HepG2 (cell line): ENCODE measurements at regions not wholly inside any gene's neighbourhood (a gene's known extent, or its start where the extent isn't known, plus 50 kb on each side); places are given as distances from the start of the nearest gene placed in this dataset.

Experiments
- KDM2A ChIP-seq: sonication (generic); formaldehyde crosslinking; IDR thresholded peaks from 2 replicates; pipeline ENCODE4 v1.4.0; 2020; ENCODE audit warnings: low read depth, missing genetic modification reagents, borderline replicate concordance
- MEIS2 ChIP-seq: sonication (generic); formaldehyde crosslinking; IDR thresholded peaks from 2 replicates; pipeline ENCODE4 v1.9.0; 2021; ENCODE audit warnings: mild to moderate bottlenecking, missing genetic modification reagents
- NCOA1 ChIP-seq: sonication (generic); formaldehyde crosslinking; IDR thresholded peaks from 2 replicates; pipeline ENCODE4 v1.9.0; 2021; ENCODE audit warnings: missing genetic modification reagents
- ZNF232 ChIP-seq: sonication (generic); formaldehyde crosslinking; IDR thresholded peaks from 2 replicates; pipeline ENCODE4 v1.4.0; 2020; ENCODE audit warnings: missing genetic modification reagents, borderline replicate concordance
- ZNF720 ChIP-seq: sonication (generic); formaldehyde crosslinking; IDR thresholded peaks from 2 replicates; pipeline ENCODE4 v1.4.0; 2020; ENCODE audit warnings: missing genetic modification reagents
- TF ChIP-seq, protein P1 (sequence below): sonication (generic); formaldehyde crosslinking; IDR thresholded peaks from 2 replicates; pipeline ENCODE4 v1.4.0; 2020; ENCODE audit warnings: missing genetic modification reagents
- TF ChIP-seq, protein P2 (sequence below): IDR thresholded peaks from 2 replicates; pipeline ENCODE4 v1.6.1; 2016; ENCODE audit warnings: mild to moderate bottlenecking
- TF ChIP-seq, protein P3 (sequence below): sonication (generic); formaldehyde crosslinking; IDR thresholded peaks from 2 replicates; pipeline ENCODE4; 2020; ENCODE audit warnings: missing genetic modification reagents, mild to moderate bottlenecking, borderline replicate concordance
- TF ChIP-seq, protein P4 (sequence below): sonication (generic); formaldehyde crosslinking; IDR thresholded peaks from 2 replicates; pipeline ENCODE4 v1.9.0; 2021; ENCODE audit warnings: missing genetic modification reagents, borderline replicate concordance
- TF ChIP-seq, protein P5 (sequence below): sonication (generic); formaldehyde crosslinking; IDR thresholded peaks from 2 replicates; pipeline ENCODE4 v1.4.0; 2020; ENCODE audit warnings: mild to moderate bottlenecking, missing genetic modification reagents

DNA sequence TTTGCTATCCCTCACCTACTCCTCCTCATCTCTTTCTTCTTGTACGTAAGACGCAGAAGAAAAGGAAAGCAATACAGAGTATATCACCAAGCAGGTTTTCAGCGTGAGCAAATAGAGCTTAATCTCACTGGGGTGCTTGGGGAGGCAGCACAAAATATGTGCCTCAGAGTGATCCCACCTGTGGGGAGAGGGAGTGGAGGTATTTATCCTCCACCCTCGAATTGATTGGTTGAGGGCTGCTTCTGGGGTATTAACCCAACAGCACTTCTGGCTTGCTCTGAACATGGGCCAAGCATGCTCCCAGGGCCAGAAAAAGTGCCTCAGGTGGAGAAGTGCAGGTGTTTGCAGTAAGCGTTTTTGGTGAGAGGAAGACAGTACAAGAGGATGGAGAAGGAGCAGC lies 78.5 kb upstream of the EYA2 start (continued):
- TF ChIP-seq, protein P1, sequence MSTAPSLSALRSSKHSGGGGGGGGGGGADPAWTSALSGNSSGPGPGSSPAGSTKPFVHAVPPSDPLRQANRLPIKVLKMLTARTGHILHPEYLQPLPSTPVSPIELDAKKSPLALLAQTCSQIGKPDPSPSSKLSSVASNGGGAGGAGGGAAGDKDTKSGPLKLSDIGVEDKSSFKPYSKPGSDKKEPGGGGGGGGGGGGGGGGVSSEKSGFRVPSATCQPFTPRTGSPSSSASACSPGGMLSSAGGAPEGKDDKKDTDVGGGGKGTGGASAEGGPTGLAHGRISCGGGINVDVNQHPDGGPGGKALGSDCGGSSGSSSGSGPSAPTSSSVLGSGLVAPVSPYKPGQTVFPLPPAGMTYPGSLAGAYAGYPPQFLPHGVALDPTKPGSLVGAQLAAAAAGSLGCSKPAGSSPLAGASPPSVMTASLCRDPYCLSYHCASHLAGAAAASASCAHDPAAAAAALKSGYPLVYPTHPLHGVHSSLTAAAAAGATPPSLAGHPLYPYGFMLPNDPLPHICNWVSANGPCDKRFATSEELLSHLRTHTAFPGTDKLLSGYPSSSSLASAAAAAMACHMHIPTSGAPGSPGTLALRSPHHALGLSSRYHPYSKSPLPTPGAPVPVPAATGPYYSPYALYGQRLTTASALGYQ (CRISPR knock-in tag) = no peak
- no peak for TF ChIP-seq ZNF232 (CRISPR knock-in tag)
- no peak for TF ChIP-seq KDM2A (CRISPR knock-in tag)
- TF ChIP-seq, protein P2, sequence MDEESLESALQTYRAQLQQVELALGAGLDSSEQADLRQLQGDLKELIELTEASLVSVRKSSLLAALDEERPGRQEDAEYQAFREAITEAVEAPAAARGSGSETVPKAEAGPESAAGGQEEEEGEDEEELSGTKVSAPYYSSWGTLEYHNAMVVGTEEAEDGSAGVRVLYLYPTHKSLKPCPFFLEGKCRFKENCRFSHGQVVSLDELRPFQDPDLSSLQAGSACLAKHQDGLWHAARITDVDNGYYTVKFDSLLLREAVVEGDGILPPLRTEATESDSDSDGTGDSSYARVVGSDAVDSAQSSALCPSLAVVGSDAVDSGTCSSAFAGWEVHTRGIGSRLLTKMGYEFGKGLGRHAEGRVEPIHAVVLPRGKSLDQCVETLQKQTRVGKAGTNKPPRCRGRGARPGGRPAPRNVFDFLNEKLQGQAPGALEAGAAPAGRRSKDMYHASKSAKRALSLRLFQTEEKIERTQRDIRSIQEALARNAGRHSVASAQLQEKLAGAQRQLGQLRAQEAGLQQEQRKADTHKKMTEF (CRISPR knock-in tag) = no peak
- TF ChIP-seq MEIS2 (CRISPR knock-in tag) = no peak
- no peak for TF ChIP-seq ZNF720 (CRISPR knock-in tag)
- TF ChIP-seq, protein P3, sequence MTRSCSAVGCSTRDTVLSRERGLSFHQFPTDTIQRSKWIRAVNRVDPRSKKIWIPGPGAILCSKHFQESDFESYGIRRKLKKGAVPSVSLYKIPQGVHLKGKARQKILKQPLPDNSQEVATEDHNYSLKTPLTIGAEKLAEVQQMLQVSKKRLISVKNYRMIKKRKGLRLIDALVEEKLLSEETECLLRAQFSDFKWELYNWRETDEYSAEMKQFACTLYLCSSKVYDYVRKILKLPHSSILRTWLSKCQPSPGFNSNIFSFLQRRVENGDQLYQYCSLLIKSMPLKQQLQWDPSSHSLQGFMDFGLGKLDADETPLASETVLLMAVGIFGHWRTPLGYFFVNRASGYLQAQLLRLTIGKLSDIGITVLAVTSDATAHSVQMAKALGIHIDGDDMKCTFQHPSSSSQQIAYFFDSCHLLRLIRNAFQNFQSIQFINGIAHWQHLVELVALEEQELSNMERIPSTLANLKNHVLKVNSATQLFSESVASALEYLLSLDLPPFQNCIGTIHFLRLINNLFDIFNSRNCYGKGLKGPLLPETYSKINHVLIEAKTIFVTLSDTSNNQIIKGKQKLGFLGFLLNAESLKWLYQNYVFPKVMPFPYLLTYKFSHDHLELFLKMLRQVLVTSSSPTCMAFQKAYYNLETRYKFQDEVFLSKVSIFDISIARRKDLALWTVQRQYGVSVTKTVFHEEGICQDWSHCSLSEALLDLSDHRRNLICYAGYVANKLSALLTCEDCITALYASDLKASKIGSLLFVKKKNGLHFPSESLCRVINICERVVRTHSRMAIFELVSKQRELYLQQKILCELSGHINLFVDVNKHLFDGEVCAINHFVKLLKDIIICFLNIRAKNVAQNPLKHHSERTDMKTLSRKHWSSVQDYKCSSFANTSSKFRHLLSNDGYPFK = no peak
- TF ChIP-seq, protein P4, sequence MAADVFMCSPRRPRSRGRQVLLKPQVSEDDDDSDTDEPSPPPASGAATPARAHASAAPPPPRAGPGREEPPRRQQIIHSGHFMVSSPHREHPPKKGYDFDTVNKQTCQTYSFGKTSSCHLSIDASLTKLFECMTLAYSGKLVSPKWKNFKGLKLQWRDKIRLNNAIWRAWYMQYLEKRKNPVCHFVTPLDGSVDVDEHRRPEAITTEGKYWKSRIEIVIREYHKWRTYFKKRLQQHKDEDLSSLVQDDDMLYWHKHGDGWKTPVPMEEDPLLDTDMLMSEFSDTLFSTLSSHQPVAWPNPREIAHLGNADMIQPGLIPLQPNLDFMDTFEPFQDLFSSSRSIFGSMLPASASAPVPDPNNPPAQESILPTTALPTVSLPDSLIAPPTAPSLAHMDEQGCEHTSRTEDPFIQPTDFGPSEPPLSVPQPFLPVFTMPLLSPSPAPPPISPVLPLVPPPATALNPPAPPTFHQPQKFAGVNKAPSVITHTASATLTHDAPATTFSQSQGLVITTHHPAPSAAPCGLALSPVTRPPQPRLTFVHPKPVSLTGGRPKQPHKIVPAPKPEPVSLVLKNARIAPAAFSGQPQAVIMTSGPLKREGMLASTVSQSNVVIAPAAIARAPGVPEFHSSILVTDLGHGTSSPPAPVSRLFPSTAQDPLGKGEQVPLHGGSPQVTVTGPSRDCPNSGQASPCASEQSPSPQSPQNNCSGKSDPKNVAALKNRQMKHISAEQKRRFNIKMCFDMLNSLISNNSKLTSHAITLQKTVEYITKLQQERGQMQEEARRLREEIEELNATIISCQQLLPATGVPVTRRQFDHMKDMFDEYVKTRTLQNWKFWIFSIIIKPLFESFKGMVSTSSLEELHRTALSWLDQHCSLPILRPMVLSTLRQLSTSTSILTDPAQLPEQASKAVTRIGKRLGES (CRISPR knock-in tag) = no peak
- TF ChIP-seq, protein P5, sequence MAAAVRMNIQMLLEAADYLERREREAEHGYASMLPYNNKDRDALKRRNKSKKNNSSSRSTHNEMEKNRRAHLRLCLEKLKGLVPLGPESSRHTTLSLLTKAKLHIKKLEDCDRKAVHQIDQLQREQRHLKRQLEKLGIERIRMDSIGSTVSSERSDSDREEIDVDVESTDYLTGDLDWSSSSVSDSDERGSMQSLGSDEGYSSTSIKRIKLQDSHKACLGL (CRISPR knock-in tag) = no peak
- TF ChIP-seq NCOA1 = no peak
- TF ChIP-seq, all 625 proteins: peak for 0
